Neural cell (in vitro differentiated cells): ENCODE measurements at regions not wholly inside any gene's neighbourhood (a gene's known extent, or its start where the extent isn't known, plus 50 kb on each side); places are given as distances from the start of the nearest gene placed in this dataset.
A peak's percentile ranks its signal among the peaks of the same experiment; 100 is the strongest.

Experiments
- H2AFZ ChIP-seq: fragments of 200-600, 300-800 bp; sonication (generic), shearing (Covaris generic); 2 replicates; pipeline ENCODE4 v1.6.0; 2014; ENCODE audit warnings: low read depth, mild to moderate bottlenecking, antibody characterized with exemption, low read length, moderate library complexity
- H3F3A ChIP-seq: fragments of 200-600 bp; shearing (Covaris generic); 2 replicates; pipeline ENCODE4 v1.6.1; 2016; ENCODE audit warnings: mild to moderate bottlenecking, moderate library complexity, mixed read lengths, antibody characterized with exemption, low read length; ENCODE audit not compliant: insufficient read depth, poor library complexity, severe bottlenecking
- H3K27ac ChIP-seq: fragments of 200-600, 300-800 bp; sonication (generic), shearing (Covaris generic); 2 replicates; pipeline ENCODE4 v1.5.1; 2014; ENCODE audit warnings: mild to moderate bottlenecking, low read length, moderate library complexity
- H3K27me3 ChIP-seq: fragments of 300-800, 200-600 bp; sonication (generic), shearing (Covaris generic); 2 replicates; pipeline ENCODE4 v1.6.0; 2014; ENCODE audit warnings: mild to moderate bottlenecking, low read depth, low read length, moderate library complexity; ENCODE audit not compliant: insufficient read depth
- H3K36me3 ChIP-seq: fragments of 300-800, 200-600 bp; sonication (generic), shearing (Covaris generic); 2 replicates; pipeline ENCODE4 v1.5.1; 2014; ENCODE audit warnings: mild to moderate bottlenecking, antibody characterized with exemption, low read length, moderate library complexity; ENCODE audit not compliant: insufficient read depth
- H3K4me2 ChIP-seq: fragments of 300-800, 200-600 bp; sonication (generic), shearing (Covaris generic); 2 replicates; pipeline ENCODE4 v1.6.0; 2014; ENCODE audit warnings: mild to moderate bottlenecking, low read length
- H3K4me3 ChIP-seq: fragments of 300-800, 200-600 bp; sonication (generic), shearing (Covaris generic); 2 replicates; pipeline ENCODE4 v1.5.1; 2014; ENCODE audit warnings: mild to moderate bottlenecking, low read length, moderate library complexity
- H3K79me2 ChIP-seq: fragments of 200-600 bp; shearing (Covaris generic); replicated peaks from 2 replicates; pipeline ENCODE4 v1.6.0; 2014; ENCODE audit warnings: mild to moderate bottlenecking, low read length, moderate library complexity; ENCODE audit not compliant: insufficient read depth
- H3K9ac ChIP-seq: fragments of 300-800, 200-600 bp; sonication (generic), shearing (Covaris generic); 2 replicates; pipeline ENCODE4 v1.6.1; 2016; ENCODE audit warnings: mild to moderate bottlenecking, low read length, mixed read lengths
- H3K9me2 ChIP-seq: fragments of 200-600 bp; shearing (Covaris generic); 2 replicates; pipeline ENCODE4 v1.6.1; 2016; ENCODE audit warnings: mild to moderate bottlenecking, low read length, mixed read lengths; ENCODE audit not compliant: insufficient read depth
- H3K9me3 ChIP-seq: fragments of 200-600, 300-800 bp; sonication (generic), shearing (Covaris generic); 2 replicates; pipeline ENCODE4 v1.6.1; 2016; ENCODE audit warnings: mild to moderate bottlenecking, mixed run types, low read length, moderate library complexity, mixed read lengths
- H4K20me1 ChIP-seq: fragments of 200-600 bp; shearing (Covaris generic); 2 replicates; pipeline ENCODE4 v1.6.1; 2016; ENCODE audit warnings: mild to moderate bottlenecking, mixed run types; ENCODE audit not compliant: insufficient read depth
- EP300 ChIP-seq: fragments of 450-650 bp; conservative IDR thresholded peaks from 2 replicates; pipeline ENCODE4 v1.6.1; 2014; ENCODE audit warnings: antibody characterized with exemption, mild to moderate bottlenecking, moderate library complexity; ENCODE audit not compliant: poor library complexity, severe bottlenecking
- EZH2 ChIP-seq: fragments of 200-600, 300-800 bp; shearing (Covaris generic), sonication (generic); IDR thresholded peaks from 2 replicates; pipeline ENCODE4 v1.6.1; 2014; ENCODE audit warnings: antibody characterized with exemption, low read length, borderline replicate concordance, mild to moderate bottlenecking; ENCODE audit not compliant: insufficient read depth, poor library complexity, severe bottlenecking
- MXI1 ChIP-seq: fragments of 450-650 bp; conservative IDR thresholded peaks from 2 replicates; pipeline ENCODE4 v1.6.1; 2014; ENCODE audit warnings: antibody characterized with exemption, mild to moderate bottlenecking; ENCODE audit not compliant: poor library complexity, severe bottlenecking
- POLR2AphosphoS5 ChIP-seq: IDR thresholded peaks from 2 replicates; pipeline ENCODE4 v1.6.1; 2012
- RAD21 ChIP-seq: fragments of 450-650 bp; conservative IDR thresholded peaks from 2 replicates; pipeline ENCODE4 v1.6.1; 2014; ENCODE audit warnings: antibody characterized with exemption, mild to moderate bottlenecking, moderate library complexity
- REST ChIP-seq: IDR thresholded peaks from 2 replicates; pipeline ENCODE4 v1.6.1; 2012; ENCODE audit warnings: borderline replicate concordance
- SMC3 ChIP-seq: fragments of 450-650 bp; conservative IDR thresholded peaks from 2 replicates; pipeline ENCODE4 v1.6.1; 2014; ENCODE audit warnings: antibody characterized with exemption, mild to moderate bottlenecking, moderate library complexity; ENCODE audit not compliant: poor library complexity
- TAF1 ChIP-seq: IDR thresholded peaks from 2 replicates; pipeline ENCODE4 v1.6.1; 2012; ENCODE audit warnings: low read depth
- TF ChIP-seq, protein P1 (sequence below): fragments of 450-650 bp; IDR thresholded peaks from 2 replicates; pipeline ENCODE4 v1.5.1; 2014; ENCODE audit warnings: antibody characterized with exemption, mild to moderate bottlenecking, moderate library complexity; ENCODE audit not compliant: poor library complexity, severe bottlenecking

DNA sequence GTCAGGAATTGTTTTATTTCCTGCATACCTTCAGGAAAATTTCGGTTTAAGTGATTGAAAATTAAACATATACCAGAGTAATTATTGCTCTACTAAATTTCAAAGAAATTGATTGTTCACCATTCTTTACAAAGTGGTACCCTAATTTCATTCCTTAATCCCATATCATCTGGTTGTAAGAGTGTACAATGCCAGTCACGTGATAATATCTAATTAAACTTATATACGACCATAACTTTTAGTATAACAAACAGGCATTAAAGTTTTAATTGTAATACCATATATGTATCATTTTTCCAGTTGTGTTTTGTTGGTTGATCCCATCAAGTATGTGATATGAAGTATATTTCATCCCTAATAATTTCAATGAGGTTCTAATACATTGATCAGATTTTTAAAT, 74.8 kb upstream of the PLSCR5 start:
- Histone ChIP-seq H3K9me2 (no peaks in the 10 kb centered on the region), H3K4me3 (no peak overlapping the region)
- TF ChIP-seq EP300 (no peak), REST (no peak), EZH2 (no peak), POLR2AphosphoS5 (no peak), RAD21 (no peak), SMC3 (no peak), MXI1 (no peak), TAF1 (no peak)
- TF ChIP-seq, protein P1, sequence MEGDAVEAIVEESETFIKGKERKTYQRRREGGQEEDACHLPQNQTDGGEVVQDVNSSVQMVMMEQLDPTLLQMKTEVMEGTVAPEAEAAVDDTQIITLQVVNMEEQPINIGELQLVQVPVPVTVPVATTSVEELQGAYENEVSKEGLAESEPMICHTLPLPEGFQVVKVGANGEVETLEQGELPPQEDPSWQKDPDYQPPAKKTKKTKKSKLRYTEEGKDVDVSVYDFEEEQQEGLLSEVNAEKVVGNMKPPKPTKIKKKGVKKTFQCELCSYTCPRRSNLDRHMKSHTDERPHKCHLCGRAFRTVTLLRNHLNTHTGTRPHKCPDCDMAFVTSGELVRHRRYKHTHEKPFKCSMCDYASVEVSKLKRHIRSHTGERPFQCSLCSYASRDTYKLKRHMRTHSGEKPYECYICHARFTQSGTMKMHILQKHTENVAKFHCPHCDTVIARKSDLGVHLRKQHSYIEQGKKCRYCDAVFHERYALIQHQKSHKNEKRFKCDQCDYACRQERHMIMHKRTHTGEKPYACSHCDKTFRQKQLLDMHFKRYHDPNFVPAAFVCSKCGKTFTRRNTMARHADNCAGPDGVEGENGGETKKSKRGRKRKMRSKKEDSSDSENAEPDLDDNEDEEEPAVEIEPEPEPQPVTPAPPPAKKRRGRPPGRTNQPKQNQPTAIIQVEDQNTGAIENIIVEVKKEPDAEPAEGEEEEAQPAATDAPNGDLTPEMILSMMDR = no peak

GRCh38 chr3:146679191-146679590, 74.0 kb upstream of the PLSCR5 start:
- no peaks in the 10 kb centered on the region for H3F3A ChIP-seq
- no peak overlapping the region for H3K27ac ChIP-seq
- H3K79me2 ChIP-seq = no peaks in the 10 kb centered on the region

More for the DNA sequence above, 74.8 kb upstream of the PLSCR5 start:
- no peaks in the 10 kb centered on the region for H3F3A ChIP-seq
- peak overlapping the region; percentile 15 for H3K27ac ChIP-seq
- no peaks in the 10 kb centered on the region for H3K79me2 ChIP-seq
- no peaks in the 10 kb centered on the region for H3K36me3 ChIP-seq
- no peaks in the 10 kb centered on the region for H3K9me3 ChIP-seq
- H2AFZ ChIP-seq = no peak overlapping the region
- H4K20me1 ChIP-seq = no peaks in the 10 kb centered on the region
- H3K4me2 ChIP-seq = no peak overlapping the region
- no peak overlapping the region for H3K9ac ChIP-seq
- no peaks in the 10 kb centered on the region for H3K27me3 ChIP-seq

More at GRCh38 chr3:146679191-146679590, 74.0 kb upstream of the PLSCR5 start:
- TF ChIP-seq, protein P1 = no peak
- TF ChIP-seq SMC3 (no peak), EZH2 (no peak), REST (no peak), EP300 (no peak)
- Histone ChIP-seq H3K9me3 (no peaks in the 10 kb centered on the region), H3K27me3 (no peaks in the 10 kb centered on the region), H3K9me2 (no peaks in the 10 kb centered on the region), H3K9ac (no peak overlapping the region), H3K4me2 (no peak overlapping the region), H4K20me1 (no peaks in the 10 kb centered on the region), H3K36me3 (no peaks in the 10 kb centered on the region), H3K4me3 (no peak overlapping the region), H2AFZ (no peak overlapping the region)
